ENCODE measurements at regions not wholly inside any gene's neighbourhood (a gene's known extent, or its start where the extent isn't known, plus 50 kb on each side); places are given as distances from the start of the nearest gene placed in this dataset.

DNA sequence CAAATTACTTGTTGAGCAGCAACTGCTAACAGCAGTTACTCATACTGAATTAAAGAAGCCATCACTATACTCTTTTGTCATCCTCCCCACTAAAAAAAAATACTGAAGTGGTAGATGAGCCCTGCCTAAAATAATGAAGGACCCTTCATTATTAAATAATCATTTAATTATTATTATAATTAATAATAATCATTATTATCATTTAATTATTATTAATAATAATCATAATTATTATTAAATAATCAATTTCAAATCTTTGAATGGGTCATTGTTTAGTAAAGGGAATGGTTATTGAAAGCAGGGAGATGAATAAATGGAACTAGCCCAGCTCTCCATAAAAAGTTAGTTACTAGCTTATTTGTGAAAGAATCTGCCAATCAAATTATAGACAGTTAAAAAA, 396.4 kb downstream of the NFIB start:
- TF ChIP-seq, protein P1, sequence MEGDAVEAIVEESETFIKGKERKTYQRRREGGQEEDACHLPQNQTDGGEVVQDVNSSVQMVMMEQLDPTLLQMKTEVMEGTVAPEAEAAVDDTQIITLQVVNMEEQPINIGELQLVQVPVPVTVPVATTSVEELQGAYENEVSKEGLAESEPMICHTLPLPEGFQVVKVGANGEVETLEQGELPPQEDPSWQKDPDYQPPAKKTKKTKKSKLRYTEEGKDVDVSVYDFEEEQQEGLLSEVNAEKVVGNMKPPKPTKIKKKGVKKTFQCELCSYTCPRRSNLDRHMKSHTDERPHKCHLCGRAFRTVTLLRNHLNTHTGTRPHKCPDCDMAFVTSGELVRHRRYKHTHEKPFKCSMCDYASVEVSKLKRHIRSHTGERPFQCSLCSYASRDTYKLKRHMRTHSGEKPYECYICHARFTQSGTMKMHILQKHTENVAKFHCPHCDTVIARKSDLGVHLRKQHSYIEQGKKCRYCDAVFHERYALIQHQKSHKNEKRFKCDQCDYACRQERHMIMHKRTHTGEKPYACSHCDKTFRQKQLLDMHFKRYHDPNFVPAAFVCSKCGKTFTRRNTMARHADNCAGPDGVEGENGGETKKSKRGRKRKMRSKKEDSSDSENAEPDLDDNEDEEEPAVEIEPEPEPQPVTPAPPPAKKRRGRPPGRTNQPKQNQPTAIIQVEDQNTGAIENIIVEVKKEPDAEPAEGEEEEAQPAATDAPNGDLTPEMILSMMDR (IDR thresholded peaks at IDR 0.05; ENCODE audit: low read length): no peak
- no peak for TF ChIP-seq EZH2 (IDR thresholded peaks at IDR 0.05; ENCODE audit: borderline replicate concordance, low read length)
